ENCODE measurements at regions not wholly inside any gene's neighbourhood (a gene's known extent, or its start where the extent isn't known, plus 50 kb on each side); places are given as distances from the start of the nearest gene placed in this dataset.

- TF ChIP-seq TAF1 (conservative IDR thresholded peaks at IDR 0.05) (no peak), CTCF (IDR thresholded peaks at IDR 0.05; ENCODE audit: low read depth, low read length, missing input control) (no peak), REST (IDR thresholded peaks at IDR 0.05) (no peak), JUND (IDR thresholded peaks at IDR 0.05) (no peak), ATF3 (IDR thresholded peaks at IDR 0.05) (no peak), FOXA1 (IDR thresholded peaks at IDR 0.05) (no peak), MAX (IDR thresholded peaks at IDR 0.05) (no peak), ZBTB33 (IDR thresholded peaks at IDR 0.05) (no peak), RXRA (IDR thresholded peaks at IDR 0.05) (no peak), RAD21 (IDR thresholded peaks at IDR 0.05) (no peak), GABPA (IDR thresholded peaks at IDR 0.05 in 1 of 2, conservative IDR thresholded peaks at IDR 0.05 in 1 of 2) (no peak), YY1 (IDR thresholded peaks at IDR 0.05) (no peak), EGR1 (IDR thresholded peaks at IDR 0.05; ENCODE audit: low read depth in 2 of 2) (no peak), SP1 (IDR thresholded peaks at IDR 0.05) (no peak)
Observed at GRCh38 chr5:164235300-164235891, 730.0 kb downstream of the MAT2B start.

Measured in liver (tissue), 3 donors.